SK-N-SH treated with all-trans-retinoic acid at 6 μM for 48 hours (cell line): ENCODE measurements at regions not wholly inside any gene's neighbourhood (a gene's known extent, or its start where the extent isn't known, plus 50 kb on each side); places are given as distances from the start of the nearest gene placed in this dataset.
A peak's percentile ranks its signal among the peaks of the same experiment; 100 is the strongest.

Experiments
- ATAC-seq: fragments of 200-7000 bp; cut with Tn5 transposase; 3 replicates; pipeline ENCODE4 v1.9.1; 2020; ENCODE audit warnings: mild to moderate bottlenecking, moderate library complexity
- ARNTL ChIP-seq: fragments of 450-650 bp; formaldehyde crosslinking; IDR thresholded peaks from 2 replicates; pipeline ENCODE4 v1.5.0; 2020; ENCODE audit warnings: low read depth, mild to moderate bottlenecking, moderate library complexity, borderline replicate concordance
- BACH2 ChIP-seq: fragments of 250-450 bp; sonication (Bioruptor Pico); IDR thresholded peaks from 2 replicates; pipeline ENCODE4 v1.9.0; 2021; ENCODE audit warnings: mild to moderate bottlenecking, borderline replicate concordance
- CSDC2 ChIP-seq: fragments of 250-450 bp; sonication (Bioruptor Pico); IDR thresholded peaks from 2 replicates; pipeline ENCODE4 v1.5.0; 2020; ENCODE audit warnings: mild to moderate bottlenecking, moderate library complexity
- ESRRG ChIP-seq: fragments of 250-450 bp; sonication (Bioruptor Pico); IDR thresholded peaks from 2 replicates; pipeline ENCODE4 v1.6.1; 2021; ENCODE audit warnings: mild to moderate bottlenecking
- GLIS3 ChIP-seq: fragments of 250-450 bp; sonication (Bioruptor Pico); IDR thresholded peaks from 2 replicates; pipeline ENCODE4 v1.5.0; 2020; ENCODE audit warnings: mild to moderate bottlenecking, moderate library complexity
- ISL1 ChIP-seq: fragments of 250-450 bp; sonication (Bioruptor Pico); IDR thresholded peaks from 2 replicates; pipeline ENCODE4 v2.1.2; 2022; ENCODE audit warnings: mild to moderate bottlenecking, moderate library complexity
- OSR1 ChIP-seq: fragments of 250-450 bp; sonication (Bioruptor Pico); IDR thresholded peaks from 2 replicates; pipeline ENCODE4 v1.8.0; 2022; ENCODE audit warnings: moderate library complexity, mild to moderate bottlenecking, inconsistent platforms
- POU6F1 ChIP-seq: fragments of 250-450 bp; sonication (Bioruptor Pico); IDR thresholded peaks from 2 replicates; pipeline ENCODE4 v1.8.0; 2021; ENCODE audit warnings: low read depth, mild to moderate bottlenecking, moderate library complexity, borderline replicate concordance
- PPARA ChIP-seq: fragments of 250-450 bp; sonication (Bioruptor Pico); IDR thresholded peaks from 2 replicates; pipeline ENCODE4 v1.5.0; 2020; ENCODE audit warnings: mild to moderate bottlenecking, borderline replicate concordance
- RARB ChIP-seq: fragments of 250-450 bp; sonication (Bioruptor Pico); IDR thresholded peaks from 2 replicates; pipeline ENCODE4 v1.8.0; 2021; ENCODE audit warnings: mild to moderate bottlenecking, moderate library complexity
- SNAI2 ChIP-seq: fragments of 250-450 bp; sonication (Bioruptor Pico); IDR thresholded peaks from 2 replicates; pipeline ENCODE4 v1.5.0; 2020; ENCODE audit warnings: mild to moderate bottlenecking, moderate library complexity
- TCF4 ChIP-seq: fragments of 250-450 bp; sonication (Bioruptor Pico); IDR thresholded peaks from 2 replicates; pipeline ENCODE4 v1.8.0; 2021; ENCODE audit warnings: mild to moderate bottlenecking, moderate library complexity, borderline replicate concordance
- TOX ChIP-seq: fragments of 250-450 bp; sonication (Bioruptor Pico); IDR thresholded peaks from 2 replicates; pipeline ENCODE4 v1.8.0; 2021; ENCODE audit warnings: mild to moderate bottlenecking, moderate library complexity, borderline replicate concordance
- ZC3H10 ChIP-seq: fragments of 250-450 bp; sonication (Bioruptor Pico); IDR thresholded peaks from 2 replicates; pipeline ENCODE4 v1.5.1; 2021; ENCODE audit warnings: mild to moderate bottlenecking, moderate library complexity
- ZFP3 ChIP-seq: fragments of 250-450 bp; sonication (Bioruptor Pico); IDR thresholded peaks from 2 replicates; pipeline ENCODE4 v1.5.0; 2020; ENCODE audit warnings: mild to moderate bottlenecking, moderate library complexity
- ZFP30 ChIP-seq: fragments of 450-650 bp; formaldehyde crosslinking; IDR thresholded peaks from 2 replicates; pipeline ENCODE4 v1.5.0; 2022; ENCODE audit warnings: mild to moderate bottlenecking, moderate library complexity
- ZNF565 ChIP-seq: fragments of 450-650 bp; formaldehyde crosslinking; conservative IDR thresholded peaks from 2 replicates; pipeline ENCODE4 v1.5.0; 2020; ENCODE audit warnings: low read depth, mild to moderate bottlenecking, moderate library complexity
- ZNF70 ChIP-seq: fragments of 450-650 bp; formaldehyde crosslinking; IDR thresholded peaks from 2 replicates; pipeline ENCODE4 v1.5.0; 2020; ENCODE audit warnings: mild to moderate bottlenecking, moderate library complexity
- ZNF8 ChIP-seq: fragments of 450-650 bp; formaldehyde crosslinking; IDR thresholded peaks from 2 replicates; pipeline ENCODE4 v1.5.0; 2020; ENCODE audit warnings: mild to moderate bottlenecking, moderate library complexity
- TF ChIP-seq, protein P1 (sequence below): fragments of 250-450 bp; sonication (Bioruptor Pico); IDR thresholded peaks from 2 replicates; pipeline ENCODE4 v1.8.0; 2020; ENCODE audit warnings: mild to moderate bottlenecking, moderate library complexity, borderline replicate concordance
- TF ChIP-seq, protein P2 (sequence below): fragments of 250-450 bp; sonication (Bioruptor Pico); IDR thresholded peaks from 2 replicates; pipeline ENCODE4 v1.5.0; 2020; ENCODE audit warnings: mild to moderate bottlenecking, moderate library complexity

DNA sequence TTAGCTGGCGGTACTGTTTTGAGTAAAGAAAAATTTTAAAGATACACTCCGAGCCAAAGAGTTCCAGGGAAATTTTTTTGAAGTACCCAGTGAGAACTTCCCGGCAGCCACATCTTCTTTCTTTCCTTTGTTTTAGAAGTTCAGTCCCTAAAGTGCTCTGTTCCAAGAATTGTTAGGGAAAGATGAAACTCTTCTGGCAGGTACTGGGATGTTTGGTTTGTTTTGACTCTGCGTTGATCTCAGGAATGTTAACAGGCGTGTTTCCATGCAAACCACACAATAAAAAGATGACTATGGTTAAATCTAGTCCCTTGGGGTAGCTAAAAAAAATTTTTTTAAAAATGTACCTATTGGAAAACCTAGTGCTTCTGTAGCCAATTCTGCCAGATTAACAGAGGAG lies 224.7 kb upstream of the PHYHIPL start (continued):
- TF ChIP-seq, protein P1, sequence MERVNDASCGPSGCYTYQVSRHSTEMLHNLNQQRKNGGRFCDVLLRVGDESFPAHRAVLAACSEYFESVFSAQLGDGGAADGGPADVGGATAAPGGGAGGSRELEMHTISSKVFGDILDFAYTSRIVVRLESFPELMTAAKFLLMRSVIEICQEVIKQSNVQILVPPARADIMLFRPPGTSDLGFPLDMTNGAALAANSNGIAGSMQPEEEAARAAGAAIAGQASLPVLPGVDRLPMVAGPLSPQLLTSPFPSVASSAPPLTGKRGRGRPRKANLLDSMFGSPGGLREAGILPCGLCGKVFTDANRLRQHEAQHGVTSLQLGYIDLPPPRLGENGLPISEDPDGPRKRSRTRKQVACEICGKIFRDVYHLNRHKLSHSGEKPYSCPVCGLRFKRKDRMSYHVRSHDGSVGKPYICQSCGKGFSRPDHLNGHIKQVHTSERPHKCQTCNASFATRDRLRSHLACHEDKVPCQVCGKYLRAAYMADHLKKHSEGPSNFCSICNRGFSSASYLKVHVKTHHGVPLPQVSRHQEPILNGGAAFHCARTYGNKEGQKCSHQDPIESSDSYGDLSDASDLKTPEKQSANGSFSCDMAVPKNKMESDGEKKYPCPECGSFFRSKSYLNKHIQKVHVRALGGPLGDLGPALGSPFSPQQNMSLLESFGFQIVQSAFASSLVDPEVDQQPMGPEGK (CRISPR knock-in tag) = no peak
- TF ChIP-seq POU6F1 = no peak
- TF ChIP-seq, protein P2, sequence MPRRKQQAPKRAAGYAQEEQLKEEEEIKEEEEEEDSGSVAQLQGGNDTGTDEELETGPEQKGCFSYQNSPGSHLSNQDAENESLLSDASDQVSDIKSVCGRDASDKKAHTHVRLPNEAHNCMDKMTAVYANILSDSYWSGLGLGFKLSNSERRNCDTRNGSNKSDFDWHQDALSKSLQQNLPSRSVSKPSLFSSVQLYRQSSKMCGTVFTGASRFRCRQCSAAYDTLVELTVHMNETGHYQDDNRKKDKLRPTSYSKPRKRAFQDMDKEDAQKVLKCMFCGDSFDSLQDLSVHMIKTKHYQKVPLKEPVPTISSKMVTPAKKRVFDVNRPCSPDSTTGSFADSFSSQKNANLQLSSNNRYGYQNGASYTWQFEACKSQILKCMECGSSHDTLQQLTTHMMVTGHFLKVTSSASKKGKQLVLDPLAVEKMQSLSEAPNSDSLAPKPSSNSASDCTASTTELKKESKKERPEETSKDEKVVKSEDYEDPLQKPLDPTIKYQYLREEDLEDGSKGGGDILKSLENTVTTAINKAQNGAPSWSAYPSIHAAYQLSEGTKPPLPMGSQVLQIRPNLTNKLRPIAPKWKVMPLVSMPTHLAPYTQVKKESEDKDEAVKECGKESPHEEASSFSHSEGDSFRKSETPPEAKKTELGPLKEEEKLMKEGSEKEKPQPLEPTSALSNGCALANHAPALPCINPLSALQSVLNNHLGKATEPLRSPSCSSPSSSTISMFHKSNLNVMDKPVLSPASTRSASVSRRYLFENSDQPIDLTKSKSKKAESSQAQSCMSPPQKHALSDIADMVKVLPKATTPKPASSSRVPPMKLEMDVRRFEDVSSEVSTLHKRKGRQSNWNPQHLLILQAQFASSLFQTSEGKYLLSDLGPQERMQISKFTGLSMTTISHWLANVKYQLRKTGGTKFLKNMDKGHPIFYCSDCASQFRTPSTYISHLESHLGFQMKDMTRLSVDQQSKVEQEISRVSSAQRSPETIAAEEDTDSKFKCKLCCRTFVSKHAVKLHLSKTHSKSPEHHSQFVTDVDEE (CRISPR knock-in tag) = no peak

- no peak for TF ChIP-seq ISL1 (CRISPR knock-in tag)
- ATAC-seq = no peak
These were observed 224.3 kb upstream of the PHYHIPL start for GRCh38 chr10:58952162-58952601.

GRCh38 chr10:58952747-58953466 lies 223.5 kb upstream of the PHYHIPL start:
- ATAC-seq = peak; percentile 88
- TF ChIP-seq ZNF565 (CRISPR knock-in tag) = no peak
- TF ChIP-seq ZFP3 = no peak
- no peak for TF ChIP-seq ZC3H10 (CRISPR knock-in tag)
- no peak for TF ChIP-seq ZNF70 (CRISPR knock-in tag)
- no peak for TF ChIP-seq BACH2 (CRISPR knock-in tag)
- no peak for TF ChIP-seq OSR1
- TF ChIP-seq SNAI2 = no peak
- TF ChIP-seq TCF4 (CRISPR knock-in tag) = no peak
- no peak for TF ChIP-seq ZNF8 (CRISPR knock-in tag)
- TF ChIP-seq PPARA (CRISPR knock-in tag) = no peak
- no peak for TF ChIP-seq ISL1 (CRISPR knock-in tag)
- no peak for TF ChIP-seq GLIS3 (CRISPR knock-in tag)
- no peak for TF ChIP-seq POU6F1
- TF ChIP-seq CSDC2 (CRISPR knock-in tag) = no peak
- TF ChIP-seq RARB (CRISPR knock-in tag) = no peak
- TF ChIP-seq ZFP30 (CRISPR knock-in tag) = no peak

DNA sequence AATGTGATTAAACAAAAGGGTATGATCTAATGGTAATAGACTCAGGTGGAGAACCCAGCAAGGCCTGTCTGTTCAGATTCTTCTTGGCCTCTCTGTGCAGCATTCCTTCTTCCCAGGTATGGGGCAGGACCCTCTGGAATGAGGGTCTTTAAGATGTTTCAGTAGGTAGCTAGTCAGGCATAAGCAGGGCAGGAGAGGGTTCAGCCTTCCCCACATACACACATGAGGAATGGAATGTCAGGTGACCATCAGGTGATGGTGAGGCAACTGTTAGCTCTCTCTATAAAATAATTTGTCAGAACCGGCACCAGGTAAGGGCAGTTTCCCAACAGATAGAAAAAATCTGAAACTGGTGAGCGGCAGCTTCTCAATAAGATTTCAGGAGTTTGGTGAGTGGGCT lies 222.3 kb upstream of the PHYHIPL start:
- no peak for TF ChIP-seq ZFP30 (CRISPR knock-in tag)
- ATAC-seq = no peak

DNA sequence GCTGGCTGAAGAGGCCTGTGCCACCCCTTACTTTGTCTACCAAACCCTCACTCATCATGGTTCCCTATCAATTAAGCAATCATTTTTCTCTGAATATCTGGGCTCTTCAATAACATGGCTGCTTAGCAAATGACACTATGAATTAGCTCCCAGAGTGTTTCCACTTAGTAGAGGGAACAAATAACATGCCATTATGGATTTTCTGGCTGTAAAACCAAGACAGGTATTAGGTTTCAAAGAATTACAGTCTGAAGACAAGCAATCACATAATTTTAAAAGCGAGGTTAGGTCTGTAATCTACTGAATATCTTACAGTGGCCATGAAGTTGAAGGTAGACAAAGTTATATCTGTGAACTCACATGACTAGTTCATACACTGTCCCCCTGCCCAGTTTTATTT lies 220.8 kb upstream of the PHYHIPL start:
- no peak for ATAC-seq
- TF ChIP-seq GLIS3 (CRISPR knock-in tag) (no peak), SNAI2 (no peak), ZNF8 (CRISPR knock-in tag) (no peak), PPARA (CRISPR knock-in tag) (no peak), CSDC2 (CRISPR knock-in tag) (no peak), ZC3H10 (CRISPR knock-in tag) (no peak), TOX (no peak), ESRRG (CRISPR knock-in tag) (no peak), ARNTL (no peak), POU6F1 (no peak)
- TF ChIP-seq, protein P1 (CRISPR knock-in tag) = no peak
